Putamen (tissue), 1 donor: ENCODE measurements at regions not wholly inside any gene's neighbourhood (a gene's known extent, or its start where the extent isn't known, plus 50 kb on each side); places are given as distances from the start of the nearest gene placed in this dataset.
A peak's percentile ranks its signal among the peaks of the same experiment; 100 is the strongest.

Experiments used
- DNase-seq: peaks from one replicate; pipeline ENCODE4 v3.0.0-alpha.2; 2016; ENCODE audit warnings: low spot score

DNA sequence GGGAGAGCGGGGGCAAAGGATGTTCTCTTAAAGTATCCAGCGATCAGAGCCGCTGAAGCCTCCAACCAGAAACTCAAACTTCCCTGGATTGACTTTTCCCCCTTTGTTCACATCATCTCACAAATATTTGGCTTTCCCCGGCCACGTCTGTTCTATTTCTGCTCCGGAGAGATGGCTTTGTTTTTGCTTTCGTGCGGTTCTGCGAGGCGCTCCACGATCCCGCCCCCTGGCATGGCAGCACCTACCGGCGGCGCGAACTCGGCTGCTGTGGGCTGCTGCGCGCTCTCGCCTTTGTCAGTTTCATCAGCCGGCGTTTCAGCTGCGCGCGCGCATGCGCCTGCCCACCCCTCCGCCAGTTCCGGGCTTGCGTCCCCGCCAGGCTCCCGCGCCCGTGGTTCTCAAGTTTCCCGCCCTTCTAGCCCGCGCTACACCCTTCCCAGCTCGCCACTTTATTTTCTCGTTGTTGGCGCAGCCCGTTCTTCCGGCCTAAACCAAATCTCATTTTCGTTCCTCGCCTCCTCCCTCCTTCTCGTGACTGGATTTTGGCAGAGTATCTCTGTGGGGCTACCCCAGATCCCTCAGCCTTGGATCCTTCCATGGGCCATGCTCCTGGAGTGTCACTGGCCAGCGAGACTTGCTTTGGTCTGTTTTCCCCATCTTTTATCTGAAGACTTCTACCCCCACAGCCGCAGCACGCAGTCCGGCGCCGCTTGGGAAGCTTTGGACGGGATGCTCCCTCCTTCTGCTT, 98.0 kb downstream of the INSIG2 start:
- DNase-seq = peak; percentile 88

DNA sequence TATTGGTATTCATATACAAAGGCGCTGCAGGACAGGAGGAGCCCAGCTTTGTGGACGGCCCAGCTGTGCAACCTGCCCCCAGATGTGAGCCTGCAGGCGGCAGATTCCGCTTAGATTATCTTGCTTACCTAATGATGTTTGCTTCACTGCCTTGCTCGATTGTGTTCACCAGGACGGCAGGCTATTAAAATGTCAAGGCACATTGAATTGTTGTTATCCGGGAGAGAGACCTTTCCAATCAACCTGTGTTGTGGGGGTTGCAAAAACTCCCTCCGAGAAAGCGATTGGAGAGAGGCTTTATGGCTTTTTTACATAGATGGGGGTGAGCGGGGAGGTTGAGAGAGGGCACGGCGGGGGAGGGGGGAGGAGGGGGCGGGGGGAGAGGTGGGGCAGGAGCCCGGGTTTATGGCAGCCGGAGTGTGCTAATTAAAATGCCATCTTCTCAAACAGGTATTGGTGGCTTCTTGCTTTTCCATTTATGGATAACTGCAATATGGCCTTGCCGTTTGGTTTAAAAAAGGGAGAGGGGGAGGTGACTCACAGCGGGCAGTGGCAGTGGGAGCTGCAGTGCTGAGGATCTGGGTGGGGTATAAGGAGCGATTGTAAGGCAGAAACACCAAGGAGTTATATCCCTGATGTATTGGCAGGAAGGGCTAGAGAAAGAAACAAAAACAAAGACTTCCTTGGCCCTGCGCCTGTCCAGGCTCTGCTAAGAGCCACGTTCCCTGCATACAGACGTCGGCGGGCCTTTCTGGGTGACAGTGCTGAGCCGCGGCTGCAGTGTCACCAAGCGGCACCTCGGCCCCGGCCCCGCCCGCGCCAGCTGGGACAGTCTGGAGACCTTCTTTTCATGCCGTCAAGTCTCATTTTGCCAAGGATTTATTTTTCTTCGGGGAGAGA, 97.2 kb downstream of the INSIG2 start:
- peak; percentile 34 for DNase-seq

- no peak for DNase-seq
These were observed 95.1 kb downstream of the INSIG2 start for GRCh38 chr2:118183381-118183780.

- no peak for DNase-seq
These were observed 91.2 kb downstream of the INSIG2 start for GRCh38 chr2:118179445-118179844.

- no peak for DNase-seq
These were observed 89.6 kb downstream of the INSIG2 start for GRCh38 chr2:118177884-118178283.

DNA sequence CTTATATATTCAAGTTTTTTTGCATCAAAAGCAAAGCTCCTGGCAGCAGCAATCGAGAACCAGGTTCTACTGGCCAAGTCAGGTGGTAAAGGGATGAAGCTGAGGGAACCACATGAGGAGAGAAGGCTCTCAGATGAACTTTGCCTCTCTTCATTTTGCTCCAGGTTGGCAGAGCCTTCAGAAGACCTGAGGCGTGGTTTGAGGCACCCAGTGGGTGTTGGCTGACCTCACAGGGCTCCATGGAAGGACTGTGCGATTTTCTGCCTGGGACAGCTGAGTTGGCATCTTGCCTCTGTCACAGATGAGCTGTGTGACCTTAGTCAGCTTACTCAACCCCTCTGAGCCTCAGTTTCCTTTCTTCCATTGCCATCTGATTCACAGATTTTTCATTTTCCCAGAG, 89.0 kb downstream of the INSIG2 start:
- DNase-seq = no peak

GRCh38 chr2:118176601-118177000, 88.3 kb downstream of the INSIG2 start:
- no peak for DNase-seq

DNA sequence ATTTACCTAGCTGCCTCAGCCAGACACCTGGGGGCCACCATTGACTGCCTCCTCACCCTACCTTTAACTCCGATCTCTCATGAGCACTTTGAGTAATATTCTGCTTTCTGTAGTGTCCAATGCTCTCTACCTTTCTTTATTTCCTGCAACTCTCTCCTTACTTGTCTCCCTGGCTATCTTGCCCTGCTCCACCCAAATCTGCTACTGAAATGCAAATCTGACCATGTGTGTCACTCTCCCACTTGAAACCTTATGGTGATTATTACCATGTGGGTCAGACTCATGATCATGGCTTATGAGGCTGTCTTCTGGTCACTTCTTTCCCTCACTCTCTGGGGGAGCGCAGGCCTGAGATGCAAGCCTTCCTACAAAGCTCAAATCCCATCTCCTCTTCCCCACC, 83.3 kb downstream of the INSIG2 start:
- no peak for DNase-seq

DNA sequence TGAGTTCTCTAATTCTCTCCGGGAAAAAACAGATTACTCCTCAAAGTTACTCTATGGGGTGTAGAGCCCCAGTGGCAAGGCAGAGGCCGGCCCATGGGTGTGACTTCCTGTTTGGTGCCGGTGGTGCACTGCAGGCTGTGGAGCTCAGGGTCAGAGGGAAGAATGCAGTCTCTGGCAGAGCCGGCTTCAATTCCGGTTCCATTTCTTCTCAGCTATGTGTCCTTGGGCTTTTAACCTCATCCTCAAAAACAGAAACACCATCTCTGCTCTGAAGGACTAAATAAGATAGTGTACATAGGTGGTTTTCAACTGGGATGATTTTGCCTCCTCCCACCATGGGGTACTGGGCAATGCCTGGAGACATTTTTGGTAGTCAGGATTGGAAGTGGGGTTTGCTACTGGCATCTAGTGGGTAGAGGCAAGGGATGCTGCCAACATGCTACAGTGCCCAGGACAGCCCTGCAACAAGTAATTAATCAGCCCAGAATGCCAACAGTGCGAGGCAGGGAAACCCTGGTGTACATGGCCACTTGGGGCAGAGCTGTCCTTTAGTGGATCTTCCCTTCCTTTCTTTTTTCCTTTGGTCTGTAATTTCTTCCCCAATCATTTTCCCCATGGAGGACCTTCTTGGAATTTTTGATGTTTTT, 81.2 kb downstream of the INSIG2 start:
- no peak for DNase-seq

DNA sequence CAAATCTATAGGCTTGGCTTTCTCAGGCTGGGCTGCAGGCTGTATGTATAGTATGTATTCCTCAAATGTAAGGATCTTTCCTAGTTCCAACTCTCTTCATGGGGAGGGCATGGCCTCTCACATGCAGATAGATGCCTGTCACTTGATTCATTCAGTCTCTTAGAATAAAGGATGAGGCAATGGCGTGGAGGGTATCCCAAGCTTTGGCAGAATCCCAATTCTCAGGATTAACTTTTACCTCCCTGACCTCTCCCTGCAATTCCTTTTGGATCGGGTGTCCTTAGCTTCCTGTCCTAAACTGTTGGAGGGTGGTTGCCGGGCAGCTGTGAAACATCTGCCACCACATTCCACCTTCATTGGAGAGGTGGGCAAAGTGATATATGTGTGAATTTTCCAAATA, 80.3 kb downstream of the INSIG2 start:
- no peak for DNase-seq

GRCh38 chr2:118167026-118167425, 78.8 kb downstream of the INSIG2 start:
- DNase-seq = no peak

DNA sequence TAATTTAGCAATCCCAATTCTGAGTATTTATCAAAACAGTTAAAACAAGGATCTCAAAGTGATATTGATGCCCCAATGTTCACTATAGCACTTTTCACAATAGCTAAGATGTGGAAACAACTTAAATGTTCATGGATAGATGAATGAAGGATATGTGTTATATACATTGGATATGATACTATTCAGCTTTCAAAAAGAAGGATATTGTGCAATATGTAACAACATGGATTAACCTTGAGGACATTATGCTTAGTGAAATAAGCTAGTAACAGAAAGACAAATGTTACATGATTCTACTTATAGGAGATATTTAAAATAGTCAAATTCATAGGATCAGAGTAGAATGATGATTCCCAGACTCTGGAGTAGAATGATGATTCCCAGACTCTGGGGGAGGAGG, 78.0 kb downstream of the INSIG2 start:
- DNase-seq = no peak

- DNase-seq = no peak
These were observed 77.3 kb downstream of the INSIG2 start for GRCh38 chr2:118165595-118165994.
